LHCN-M2 (cell line): ENCODE measurements at regions not wholly inside any gene's neighbourhood (a gene's known extent, or its start where the extent isn't known, plus 50 kb on each side); places are given as distances from the start of the nearest gene placed in this dataset.
"Not testable (repeated sequence)": the region's sequence is repeated elsewhere in the genome, so short reads cannot be mapped to it uniquely, and the experiment has no call there.

ENCODE experiments used
- DNase-seq: peaks from one replicate; pipeline ENCODE4 v3.0.0-alpha.2; 2012; ENCODE audit warnings: low read depth

DNA sequence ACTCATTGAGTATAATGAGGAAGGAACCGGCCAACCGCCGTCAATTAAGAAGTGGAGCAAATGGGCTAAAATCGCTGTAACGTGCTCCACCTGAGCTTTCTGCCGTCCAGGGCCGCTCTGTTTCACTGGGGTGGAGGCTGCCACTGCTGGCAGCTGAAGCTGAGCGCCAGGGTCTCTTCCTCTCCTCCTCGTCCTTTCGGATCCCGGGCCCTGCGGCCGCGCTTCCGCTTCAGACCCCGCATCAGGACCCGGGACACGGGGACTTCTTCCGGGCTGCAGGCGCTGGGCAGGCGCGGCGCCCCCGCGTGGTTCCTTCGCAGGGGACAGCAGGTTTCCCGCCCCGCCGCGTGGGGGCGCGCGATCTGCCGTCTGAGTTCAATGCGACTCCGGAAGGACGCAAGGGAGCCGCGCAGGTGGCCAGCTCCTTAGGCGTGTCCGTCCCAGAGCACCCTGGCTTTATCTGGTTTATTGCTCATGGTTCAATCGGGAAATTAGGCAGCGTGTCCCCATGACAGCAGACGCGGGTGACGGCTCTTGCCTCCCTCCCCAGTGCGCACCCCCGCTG is 519.8 kb downstream of the TRIML1 start:
- no peak for DNase-seq

DNA sequence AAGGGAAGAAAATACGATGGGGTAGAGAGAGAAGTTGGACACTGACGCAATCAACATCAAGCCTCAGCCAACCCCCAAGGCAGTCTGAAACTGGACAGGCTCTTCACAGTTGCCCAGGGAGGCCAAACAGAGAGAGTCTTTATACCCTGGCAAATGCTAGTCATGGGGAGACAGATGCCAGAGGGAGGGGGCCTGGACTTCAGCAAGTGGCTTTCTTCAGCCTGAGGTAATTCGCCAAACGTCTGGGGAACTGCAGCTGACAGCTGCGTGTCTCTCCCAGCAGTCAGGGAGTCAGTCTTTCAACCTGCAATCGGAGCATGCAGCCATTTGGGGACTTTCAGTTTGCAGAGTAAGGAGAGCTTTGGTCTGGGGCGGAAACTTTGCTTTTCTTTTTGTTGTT is 521.6 kb downstream of the TRIML1 start:
- peak; percentile 8 for DNase-seq

DNA sequence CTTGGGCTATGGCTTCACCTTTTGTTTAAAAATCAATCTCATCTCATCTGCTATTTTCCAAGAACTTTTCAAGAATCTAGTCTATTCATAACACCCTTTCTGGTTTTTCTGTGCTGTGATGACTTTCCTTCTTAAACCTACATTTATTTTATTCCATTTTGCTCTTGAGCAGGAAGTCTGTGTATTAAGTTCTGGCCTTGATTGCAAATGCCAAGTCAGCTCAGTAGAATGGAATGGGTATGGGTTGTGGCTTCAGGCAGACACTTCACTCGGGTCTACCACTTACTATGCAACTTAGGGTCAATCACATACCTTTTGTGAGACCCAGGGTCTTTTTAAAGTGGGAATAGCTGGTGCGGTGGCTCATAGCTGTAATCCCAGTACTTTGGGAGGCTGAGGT is 522.3 kb downstream of the TRIML1 start:
- no peak for DNase-seq

DNA sequence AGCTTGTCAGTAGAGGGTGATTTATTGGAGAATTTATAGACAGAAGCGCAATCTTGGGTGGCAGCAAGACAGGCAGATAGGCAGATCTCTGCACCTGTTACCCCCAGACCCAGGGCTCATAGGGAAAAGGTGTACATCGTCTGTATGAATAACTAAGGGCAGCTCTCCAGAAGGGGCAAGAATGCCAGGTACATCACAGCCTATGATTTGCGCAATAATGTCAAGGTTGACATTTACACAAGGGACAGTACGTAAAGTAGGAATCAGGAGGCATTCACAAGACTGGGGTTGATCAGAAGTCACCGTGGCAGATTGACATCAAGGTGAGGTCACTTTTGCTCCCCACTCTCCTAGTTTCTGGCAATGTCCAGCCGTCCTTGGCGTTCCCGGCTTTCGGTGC is 524.1 kb downstream of the TRIML1 start:
- DNase-seq: no peak

DNA sequence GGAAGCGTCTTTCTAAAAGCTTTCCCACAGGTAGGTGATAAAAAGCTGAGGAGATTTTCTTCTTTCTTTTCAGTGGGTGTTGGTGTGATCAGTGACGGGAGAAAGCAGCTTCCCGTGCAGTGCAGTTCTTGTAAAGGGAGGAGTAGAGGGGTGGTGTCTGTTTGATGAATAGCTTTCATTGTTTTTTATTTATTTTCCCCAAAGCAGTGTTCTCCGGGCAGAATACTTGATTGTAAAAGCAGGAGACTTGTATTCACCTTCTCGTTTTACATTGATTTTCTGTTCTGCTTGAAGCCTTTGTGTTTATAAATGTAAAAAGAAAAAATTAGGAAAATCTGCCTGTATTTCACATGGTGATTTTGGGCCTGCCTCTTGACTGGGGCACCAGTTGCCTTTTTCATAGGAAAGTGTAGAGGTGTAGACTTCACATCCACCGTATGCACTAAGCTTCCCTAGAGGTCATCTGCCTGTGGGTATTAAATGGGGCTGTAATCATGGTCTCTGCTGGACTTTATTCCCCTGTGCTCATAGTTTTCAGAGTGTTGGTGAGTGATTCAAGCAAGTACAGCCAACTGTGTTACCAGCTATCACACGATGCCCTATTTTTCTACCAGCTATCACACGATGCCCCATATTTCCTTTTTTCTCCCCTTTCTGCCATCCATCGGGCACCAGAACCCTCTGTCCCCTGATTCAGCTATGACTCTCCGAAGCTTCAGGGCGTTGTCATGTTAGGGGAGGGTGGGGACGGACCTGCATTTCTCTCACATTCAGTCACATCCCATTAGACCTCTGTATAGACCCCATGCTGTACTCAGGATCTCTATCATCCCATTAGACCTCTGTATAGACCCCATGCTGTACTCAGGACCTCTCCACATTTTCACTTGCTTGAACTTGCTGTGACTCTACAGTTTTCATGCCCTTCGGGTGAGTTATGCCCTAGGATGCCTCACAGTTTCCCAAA is 526.5 kb downstream of the TRIML1 start:
- no peak for DNase-seq

DNA sequence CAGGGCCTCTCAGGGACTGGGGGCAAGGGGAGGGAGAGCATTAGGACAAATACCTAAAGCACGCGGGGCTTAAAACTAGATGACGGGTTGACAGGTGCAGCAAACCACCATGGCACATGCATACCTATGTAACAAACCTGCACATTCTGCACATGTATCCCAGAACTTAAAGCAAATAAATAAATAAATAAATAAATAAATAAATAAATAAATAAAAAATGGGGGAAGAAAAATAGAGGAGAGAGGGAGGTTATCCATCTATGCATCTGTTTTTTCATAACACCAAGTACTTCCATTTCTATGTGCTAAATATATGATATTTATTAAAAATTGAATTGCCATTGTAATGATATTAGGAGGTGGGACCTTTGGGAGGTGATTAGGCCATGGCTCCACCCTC is 539.5 kb downstream of the TRIML1 start:
- DNase-seq: not testable (repeated sequence)

DNA sequence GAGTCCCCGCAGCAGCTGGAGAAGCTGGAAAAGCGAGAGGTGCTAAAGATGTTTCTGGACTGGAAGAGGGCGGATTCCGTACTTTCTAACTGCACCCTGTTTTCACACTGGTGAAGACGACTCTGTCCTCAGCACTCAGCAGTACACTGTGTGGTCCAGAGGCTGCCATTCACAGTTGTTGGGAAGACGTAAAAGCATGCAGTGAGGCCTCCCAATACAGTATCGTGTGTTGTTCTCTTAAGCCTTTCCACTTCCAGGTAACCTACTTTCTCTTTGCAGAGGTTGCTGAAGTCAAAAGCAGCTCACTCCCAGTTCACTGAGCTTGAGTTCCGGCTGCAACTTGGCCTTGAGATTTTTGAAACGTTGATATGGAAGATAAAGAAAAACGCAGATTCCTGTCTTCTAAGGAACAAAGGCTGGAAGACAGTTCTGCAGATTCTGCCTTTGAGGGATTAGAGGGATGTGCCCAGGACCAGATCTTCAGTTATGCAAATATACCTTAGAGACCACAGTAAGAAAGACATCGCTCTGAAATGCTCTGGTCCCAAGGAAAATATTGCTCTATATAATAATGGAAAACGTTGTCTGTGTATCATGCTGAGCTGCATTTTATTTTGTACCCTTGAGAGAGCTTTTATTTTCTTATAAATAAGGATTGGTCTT is 540.9 kb downstream of the TRIML1 start:
- DNase-seq: no peak

DNA sequence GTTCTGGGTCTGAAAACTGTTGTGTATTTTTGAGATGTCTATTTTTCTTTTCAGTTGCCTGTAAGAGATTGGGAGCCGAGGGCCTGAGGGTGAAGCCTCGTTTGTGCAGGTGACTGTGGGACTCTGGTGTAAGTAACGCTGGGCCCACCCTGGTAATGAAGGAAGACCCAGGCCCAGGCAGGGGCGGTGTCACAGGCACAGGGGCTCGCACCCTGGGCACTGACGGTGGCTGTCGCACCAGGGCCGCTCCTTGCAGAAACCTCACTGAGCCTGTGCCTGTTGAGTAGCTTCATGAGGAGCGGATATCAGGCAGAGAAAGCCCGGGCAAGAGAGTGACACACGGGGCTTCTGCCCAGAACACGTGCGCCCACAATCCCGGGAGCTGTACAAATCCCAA is 541.4 kb downstream of the TRIML1 start:
- DNase-seq: no peak

DNA sequence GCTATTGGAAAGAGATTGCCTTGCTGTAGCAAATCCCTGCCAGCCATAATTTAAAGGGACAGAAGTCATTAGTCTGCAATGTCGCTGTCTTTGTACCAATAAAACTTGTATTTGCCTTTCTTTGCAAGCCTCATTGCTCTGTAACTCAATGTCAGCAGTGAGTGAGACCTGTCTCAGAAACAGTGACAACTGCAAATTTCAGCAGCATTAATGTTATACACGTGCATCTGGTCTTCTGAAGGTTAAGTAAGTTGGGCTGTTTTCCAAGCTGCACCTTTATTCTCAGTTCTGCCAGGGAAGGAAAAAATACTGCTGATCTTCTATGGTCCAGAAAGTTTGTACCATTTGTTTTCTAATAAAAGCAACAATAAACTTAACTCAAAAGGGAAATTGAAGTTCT is 543.1 kb downstream of the TRIML1 start:
- no peak for DNase-seq

DNA sequence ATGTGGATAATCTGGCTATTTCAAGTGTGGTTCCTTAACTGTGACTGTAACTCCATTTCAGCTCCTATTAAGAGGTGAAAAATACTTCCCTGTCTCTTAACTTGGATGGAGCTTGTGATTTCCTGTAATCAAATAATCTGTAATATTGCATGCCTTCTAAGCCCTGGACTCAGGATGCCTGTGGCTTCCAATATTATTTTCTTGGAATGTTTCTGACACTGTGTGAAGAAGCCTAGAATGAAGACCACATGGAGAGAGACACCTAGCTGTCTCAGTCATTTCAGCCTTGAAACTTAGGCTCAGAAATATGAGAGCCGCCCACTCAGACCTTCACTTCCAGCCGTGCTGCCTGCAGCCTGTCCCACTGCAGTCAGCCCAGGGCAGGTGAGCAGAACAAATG is 544.3 kb downstream of the TRIML1 start:
- no peak for DNase-seq

DNA sequence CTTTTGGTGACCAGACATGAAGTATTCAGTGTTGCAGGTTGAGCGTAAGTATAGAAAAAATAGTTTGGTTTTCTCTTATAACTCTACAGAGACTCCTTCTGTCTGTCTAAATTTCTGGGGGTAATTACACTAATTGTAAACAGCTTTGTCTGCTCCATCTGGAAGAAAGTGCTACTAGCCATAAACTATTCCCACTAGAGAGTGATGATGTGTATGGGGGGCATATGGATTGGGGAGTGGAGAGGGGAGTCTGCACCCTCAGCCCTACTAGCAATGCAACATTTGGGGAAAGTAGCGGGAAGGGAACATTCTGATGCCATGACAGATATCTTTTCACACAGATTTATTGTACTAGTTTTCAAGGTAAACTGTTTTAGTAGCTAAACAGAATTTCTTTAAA is 549.7 kb downstream of the TRIML1 start:
- DNase-seq: no peak

DNA sequence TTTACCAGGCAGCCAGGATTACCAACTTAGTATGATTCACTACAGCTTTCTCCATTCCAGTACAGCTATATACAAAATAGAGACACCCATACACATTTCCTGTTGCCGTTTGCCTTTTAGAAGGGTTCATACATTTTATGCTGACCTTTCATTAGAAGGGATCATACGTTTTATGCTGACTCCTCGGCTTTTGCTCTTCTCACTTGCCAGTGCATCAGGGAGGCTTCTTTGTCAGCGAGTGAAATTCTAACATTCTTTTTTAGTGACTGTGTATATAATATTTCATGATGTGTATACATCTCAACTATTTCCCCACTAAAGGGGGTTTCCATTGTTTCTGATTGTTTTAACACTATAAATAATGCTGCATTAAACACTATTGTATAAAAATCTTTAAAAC is 552.6 kb downstream of the TRIML1 start:
- DNase-seq: no peak

DNA sequence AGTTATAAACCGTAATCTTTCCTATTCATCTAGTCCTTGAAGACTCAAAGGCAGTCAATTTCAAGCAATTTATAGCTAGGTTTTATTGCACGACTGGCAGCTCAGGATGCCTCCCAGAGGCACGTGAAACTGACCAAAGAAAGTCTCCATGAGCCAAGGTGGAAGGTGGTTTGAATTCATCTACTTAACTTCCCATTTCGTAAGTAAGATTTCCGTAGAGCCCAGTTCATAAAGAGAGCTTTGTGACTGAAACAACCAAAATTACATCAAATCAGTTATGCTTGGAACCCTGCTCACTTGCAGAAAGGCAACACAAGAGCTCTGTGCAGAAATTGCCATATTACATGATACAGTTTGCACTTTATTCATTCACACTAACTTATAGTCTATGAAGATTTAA is 556.0 kb downstream of the TRIML1 start:
- no peak for DNase-seq

DNA sequence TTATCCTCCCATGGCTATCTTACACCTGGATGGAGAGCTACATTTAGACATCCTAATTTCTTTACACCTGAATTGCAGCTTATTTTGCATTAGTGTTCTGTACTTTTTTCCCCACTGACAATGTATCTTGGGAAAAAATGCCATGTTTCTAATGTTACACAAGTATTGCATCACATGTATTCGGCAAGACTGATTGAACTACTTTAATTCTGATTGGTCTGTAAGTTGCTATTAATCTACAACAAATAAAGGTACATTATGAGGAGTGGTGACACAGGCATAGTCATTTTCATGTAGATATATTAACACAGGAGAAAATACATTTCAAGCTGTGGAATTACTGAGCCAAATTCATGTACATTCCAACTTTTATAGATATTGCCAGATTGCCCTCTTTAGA is 558.0 kb downstream of the TRIML1 start:
- DNase-seq: no peak

DNA sequence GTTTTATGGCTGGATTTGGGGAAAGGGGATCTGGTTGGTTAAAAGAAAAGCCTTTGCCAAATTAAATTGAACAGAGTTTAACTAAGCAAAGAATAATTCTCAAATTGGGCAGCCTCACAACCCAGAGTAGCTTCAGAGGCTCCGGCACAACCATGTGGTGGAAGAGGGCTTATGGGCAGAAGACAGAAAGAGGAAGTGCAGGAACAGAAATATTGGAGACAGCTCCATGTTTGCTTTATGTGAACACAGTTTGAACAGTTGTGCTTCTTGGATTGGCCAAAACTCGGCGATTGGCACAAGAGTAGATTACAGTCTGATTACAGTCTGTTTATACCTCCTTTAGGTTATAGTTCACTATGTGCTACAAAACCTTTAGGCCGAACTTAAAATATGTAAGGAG is 562.7 kb downstream of the TRIML1 start:
- DNase-seq: no peak

DNA sequence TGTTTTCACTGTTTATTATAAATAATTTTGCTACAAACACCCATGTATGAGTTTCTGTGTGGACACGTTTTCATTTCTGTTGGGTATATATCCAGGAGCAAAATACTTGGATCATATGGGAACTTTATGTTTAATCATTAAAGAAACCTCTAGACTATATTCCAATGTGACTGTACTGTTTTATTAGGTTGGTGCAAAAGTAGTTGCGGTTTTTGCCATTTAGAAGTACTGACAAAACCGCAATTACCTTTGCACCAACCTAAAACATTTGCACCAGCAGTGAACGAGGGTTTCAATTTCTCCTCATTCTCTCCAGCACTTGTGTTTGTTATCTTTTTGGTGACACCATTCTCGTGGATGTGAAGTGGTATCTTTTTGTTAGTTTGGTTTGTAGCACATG is 565.0 kb downstream of the TRIML1 start:
- DNase-seq: no peak

DNA sequence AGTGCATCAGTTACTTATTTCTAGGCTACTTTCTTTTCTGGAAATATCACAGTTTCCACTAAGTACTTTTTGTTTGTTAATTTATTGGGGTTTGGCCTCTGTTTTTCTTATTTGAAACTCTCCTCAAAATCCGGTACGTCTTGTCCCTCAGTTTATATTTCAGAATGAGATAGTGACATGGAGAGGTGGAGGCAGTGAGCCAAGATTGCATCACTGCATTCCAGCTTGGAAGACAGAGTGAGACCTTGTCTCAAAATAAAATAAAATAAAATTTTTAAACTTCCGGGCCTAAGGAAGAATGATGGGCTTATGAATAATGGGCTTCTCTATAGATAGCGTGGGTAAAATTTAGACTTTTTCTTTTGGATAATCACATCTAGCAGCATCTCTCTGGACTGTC is 567.8 kb downstream of the TRIML1 start:
- DNase-seq: no peak

DNA sequence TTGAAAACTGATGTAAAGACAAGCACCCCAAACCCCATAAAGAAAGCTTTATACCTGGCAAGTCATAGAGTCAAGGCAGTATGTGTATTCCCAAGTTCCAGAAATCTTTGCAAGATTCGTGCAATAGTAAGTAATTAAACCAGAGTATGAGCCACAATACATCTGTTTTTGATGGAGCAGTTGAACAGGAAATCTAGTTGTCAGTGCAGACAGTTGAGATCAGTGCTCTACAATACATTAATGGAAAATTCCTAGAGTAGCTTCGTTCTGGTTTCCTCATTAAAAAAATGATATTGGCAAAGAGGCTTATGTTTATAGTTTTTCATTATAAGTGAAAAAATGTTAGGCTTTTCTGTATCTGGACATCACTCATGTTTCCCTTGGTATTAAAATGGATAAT is 575.3 kb downstream of the TRIML1 start:
- DNase-seq: peak; percentile 14

DNA sequence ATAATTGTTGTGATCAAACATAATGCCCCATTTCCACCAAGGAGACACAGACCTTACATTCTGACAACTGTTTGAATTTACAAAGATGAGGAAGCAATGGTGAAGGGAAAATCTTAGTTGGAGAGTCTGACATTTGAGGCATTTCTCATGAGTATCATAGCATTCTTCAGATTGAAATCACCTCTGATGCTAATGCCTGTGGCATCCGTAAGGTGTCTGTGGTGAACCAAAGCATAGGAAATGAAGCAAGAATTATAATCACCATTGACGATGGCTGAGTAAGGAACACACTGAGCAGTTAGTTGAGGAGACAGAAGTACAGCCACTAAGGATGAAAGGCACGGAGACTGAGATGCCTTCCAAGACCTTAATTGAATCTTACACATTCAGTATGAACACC is 575.7 kb downstream of the TRIML1 start:
- peak; percentile 60 for DNase-seq

DNA sequence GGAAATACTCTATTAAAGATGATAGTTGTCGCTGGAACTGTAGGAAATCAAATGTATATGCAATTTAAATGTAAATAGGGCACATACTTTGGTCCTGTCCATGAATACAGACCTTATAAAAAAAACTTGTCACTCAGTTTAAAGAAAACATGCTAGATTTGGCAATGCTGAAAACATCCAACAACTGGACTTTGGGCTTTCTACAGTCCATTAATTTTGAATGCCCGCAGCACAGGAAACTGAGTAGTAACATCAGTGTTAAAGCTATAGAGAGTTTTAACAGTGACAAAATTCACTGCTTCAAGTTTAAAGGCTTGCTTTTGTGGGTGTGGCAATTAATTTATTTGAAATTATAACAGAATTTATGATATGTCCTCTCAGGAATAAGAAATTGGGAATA is 578.4 kb downstream of the TRIML1 start:
- DNase-seq: no peak

DNA sequence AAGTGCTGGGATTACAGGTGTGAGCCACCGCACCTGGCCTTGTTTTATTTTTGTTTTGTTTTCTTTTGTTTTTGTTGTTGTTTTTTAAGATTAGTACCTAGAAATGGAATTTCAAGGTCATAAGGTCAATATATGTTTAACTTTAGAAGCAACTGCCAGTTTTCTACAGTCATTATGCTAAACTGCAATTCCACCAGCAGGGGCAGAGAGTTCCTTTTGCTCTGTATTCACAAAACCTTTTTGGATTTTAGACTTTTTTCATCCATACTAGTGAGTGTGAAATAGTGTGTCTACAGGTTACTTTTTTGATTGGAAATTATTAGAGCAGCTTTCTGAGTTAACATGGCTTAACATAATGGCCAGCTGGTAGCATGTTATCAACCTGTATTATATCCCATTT is 580.6 kb downstream of the TRIML1 start:
- no peak for DNase-seq

DNA sequence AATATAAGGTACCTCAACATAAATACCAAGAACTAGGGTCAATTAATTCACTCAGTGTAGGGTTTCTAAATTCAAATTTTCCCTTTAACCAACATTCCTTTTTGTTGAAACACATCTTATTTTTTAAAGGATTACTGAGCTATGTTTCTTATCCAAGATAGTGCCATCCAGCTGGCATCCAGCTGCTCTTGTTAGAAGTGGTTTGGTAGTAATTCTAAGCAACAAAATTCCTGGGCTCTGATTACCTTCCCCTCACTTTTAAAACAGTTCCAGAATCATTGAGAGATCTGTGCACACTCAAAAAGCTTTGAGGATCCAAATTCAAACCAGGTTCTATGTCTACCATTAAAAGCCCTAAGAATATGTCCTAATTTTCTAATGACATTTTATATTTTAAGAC is 583.7 kb downstream of the TRIML1 start:
- peak; percentile 29 for DNase-seq

DNA sequence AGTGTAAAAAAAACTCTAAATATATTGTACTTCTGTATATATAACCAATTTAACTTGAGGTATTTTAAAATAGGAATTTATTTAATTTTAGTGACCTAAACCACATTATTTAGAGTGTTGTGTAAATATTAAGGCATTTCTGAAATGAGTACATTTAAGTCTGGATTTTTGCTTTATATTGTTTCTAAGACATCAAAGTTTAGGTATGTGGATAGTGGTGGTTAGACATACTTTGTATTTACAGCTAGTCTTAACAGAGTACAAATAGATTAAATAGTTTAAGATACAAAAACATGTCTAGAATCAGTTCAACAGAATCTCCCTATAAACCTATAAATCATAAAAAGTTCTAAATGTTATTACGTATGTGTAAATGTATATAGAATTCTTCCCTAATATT is 588.5 kb downstream of the TRIML1 start:
- no peak for DNase-seq
